Immature natural killer cell (primary cell): ENCODE measurements at regions not wholly inside any gene's neighbourhood (a gene's known extent, or its start where the extent isn't known, plus 50 kb on each side); places are given as distances from the start of the nearest gene placed in this dataset.
A peak's percentile ranks its signal among the peaks of the same experiment; 100 is the strongest.

Source experiments
- DNase-seq, 3 donors: peaks; one replicate each; pipeline ENCODE4 v3.0.0; 2022; ENCODE audit warnings: mixed read lengths in 1 of 3
- H3K27ac Mint-ChIP-seq, 6 donors: one replicate each; pipeline ENCODE4 v1.8.0; 2020; ENCODE audit warnings: mixed read lengths in 6 of 6, mild to moderate bottlenecking in 5 of 6, inconsistent platforms in 4 of 6, moderate library complexity in 3 of 6
- H3K27me3 Mint-ChIP-seq, 3 donors: one replicate each; pipeline ENCODE4 v1.8.0; 2020 to 2021; ENCODE audit warnings: low read depth in 3 of 3, mild to moderate bottlenecking in 3 of 3, mixed read lengths in 3 of 3, moderate library complexity in 3 of 3, inconsistent platforms in 1 of 3
- H3K36me3 Mint-ChIP-seq, 3 donors: one replicate each; pipeline ENCODE4 v1.8.0; 2020; ENCODE audit warnings: mixed read lengths in 3 of 3, inconsistent platforms in 2 of 3, mild to moderate bottlenecking in 2 of 3
- H3K4me1 Mint-ChIP-seq, 2 donors: one replicate each; pipeline ENCODE4 v1.8.0; 2020; ENCODE audit warnings: inconsistent platforms in 2 of 2, mild to moderate bottlenecking in 2 of 2, mixed read lengths in 2 of 2, moderate library complexity in 1 of 2
- H3K4me3 Mint-ChIP-seq, 5 donors: one replicate each; pipeline ENCODE4 v1.8.0; 2020; ENCODE audit warnings: mild to moderate bottlenecking in 5 of 5, mixed read lengths in 5 of 5, inconsistent platforms in 3 of 5, moderate library complexity in 3 of 5
- H3K9me3 Mint-ChIP-seq, 6 donors: one replicate each; pipeline ENCODE4 v1.8.0; 2020; ENCODE audit warnings: mild to moderate bottlenecking in 6 of 6, mixed read lengths in 6 of 6, inconsistent platforms in 4 of 6, moderate library complexity in 3 of 6

DNA sequence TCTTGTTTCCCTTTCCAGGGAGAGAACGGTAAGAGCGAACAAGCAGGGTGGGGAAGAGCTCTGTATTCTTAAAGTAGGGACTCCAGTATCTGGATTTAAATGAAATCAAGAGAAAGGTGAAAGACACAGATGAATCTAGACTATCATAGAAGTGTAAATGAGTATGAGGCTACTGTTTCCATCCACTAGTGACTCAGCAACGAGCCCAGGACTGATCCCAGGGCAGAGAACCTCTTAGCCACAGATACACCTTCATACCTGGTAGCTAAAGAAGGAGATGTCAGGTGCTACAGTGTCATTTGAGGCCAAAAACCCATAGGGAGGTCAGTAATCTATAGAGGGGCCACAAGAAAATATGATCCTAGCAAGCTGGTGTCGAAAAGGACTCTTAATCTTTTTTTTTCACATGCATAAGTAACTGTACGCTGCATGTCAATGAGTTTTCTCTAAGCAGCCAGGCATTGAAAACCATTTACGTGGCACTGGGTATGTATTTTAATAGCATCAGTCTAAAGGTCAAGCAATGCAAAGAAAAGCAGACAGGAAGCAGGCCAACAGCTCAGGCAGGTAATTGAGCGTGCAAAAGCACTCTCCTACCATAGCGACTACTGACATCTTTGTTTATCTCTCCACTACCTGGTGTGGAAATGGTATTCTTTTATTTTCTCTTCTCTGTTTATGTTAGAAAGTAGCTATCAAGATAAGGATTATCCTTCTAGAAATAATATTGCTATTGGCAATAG is 91.5 kb upstream of the EGR2 start:
- H3K36me3 Mint-ChIP-seq, result peaks cover 0 to 5% (median 0%) of the 10 kb centered on the region in 3 donors
- DNase-seq, result no peak
- no peak overlapping the region for H3K27ac Mint-ChIP-seq
- peaks cover 0 to 2% (median 0%) of the 10 kb centered on the region in 3 donors for H3K27me3 Mint-ChIP-seq
- H3K4me3 Mint-ChIP-seq, result no peak overlapping the region
- H3K4me1 Mint-ChIP-seq, result no peaks in the 10 kb centered on the region
- peaks cover 0 to 1% (median 0%) of the 10 kb centered on the region in 6 donors for H3K9me3 Mint-ChIP-seq

DNA sequence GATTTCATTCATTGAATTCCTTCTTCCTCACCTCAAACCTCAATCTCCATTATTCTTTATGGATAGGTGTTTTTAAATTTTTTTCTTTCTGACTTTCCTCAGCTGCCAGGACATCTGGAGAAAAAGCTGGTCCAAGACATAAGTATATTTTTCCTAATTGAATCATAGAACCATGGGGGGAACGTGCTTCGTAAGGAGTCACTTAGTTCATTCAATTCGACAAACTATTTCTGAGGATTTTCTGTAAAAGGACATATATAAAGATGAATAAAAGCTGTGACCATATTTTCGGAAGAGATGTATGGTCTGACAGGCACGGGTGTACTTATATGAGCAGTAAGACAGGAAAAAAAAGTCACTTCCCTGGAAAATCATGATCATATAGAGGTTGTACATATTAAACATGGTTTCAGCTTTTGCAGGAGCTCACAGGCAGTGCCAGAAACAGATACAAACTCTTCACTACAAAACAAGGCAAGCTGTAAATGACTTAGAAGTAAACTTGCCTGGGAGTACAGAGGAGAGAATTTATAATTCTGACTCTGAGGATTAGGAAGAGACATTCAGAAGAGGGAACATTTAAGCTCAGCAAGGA is 88.2 kb upstream of the EGR2 start:
- no peak overlapping the region for H3K27ac Mint-ChIP-seq
- DNase-seq, result no peak
- H3K36me3 Mint-ChIP-seq, result no peaks in the 10 kb centered on the region
- peaks cover 0 to 1% (median 0%) of the 10 kb centered on the region in 6 donors for H3K9me3 Mint-ChIP-seq
- H3K27me3 Mint-ChIP-seq, result peaks cover 2 to 3% (median 2%) of the 10 kb centered on the region in 3 donors
- H3K4me1 Mint-ChIP-seq, result no peaks in the 10 kb centered on the region
- no peak overlapping the region for H3K4me3 Mint-ChIP-seq

DNA sequence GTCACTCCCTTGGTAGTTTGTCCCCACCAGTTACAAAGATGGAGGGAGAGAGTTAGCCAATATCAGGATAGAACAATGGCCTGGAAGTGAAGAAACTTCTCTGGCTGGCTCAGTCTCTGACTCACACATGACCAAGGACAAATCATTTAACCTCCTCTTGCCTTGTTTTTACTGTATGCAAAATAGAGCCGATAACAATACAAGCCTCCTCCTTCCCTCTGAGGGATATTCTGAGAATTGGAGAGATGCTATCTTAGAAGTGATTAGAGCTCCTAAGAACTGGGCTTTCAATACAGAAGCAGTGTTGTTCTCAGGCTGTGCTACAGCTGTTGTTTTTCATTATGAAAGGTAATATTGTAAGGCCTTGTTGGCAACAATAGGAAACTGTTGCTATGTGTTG is 87.7 kb upstream of the EGR2 start:
- DNase-seq, result no peak
- Mint-ChIP-seq H3K4me1 (no peaks in the 10 kb centered on the region), H3K27ac (no peak overlapping the region), H3K9me3 (peaks cover 0 to 1% (median 0%) of the 10 kb centered on the region in 6 donors), H3K36me3 (no peaks in the 10 kb centered on the region), H3K4me3 (no peak overlapping the region), H3K27me3 (peaks cover 2 to 3% (median 2%) of the 10 kb centered on the region in 3 donors)

DNA sequence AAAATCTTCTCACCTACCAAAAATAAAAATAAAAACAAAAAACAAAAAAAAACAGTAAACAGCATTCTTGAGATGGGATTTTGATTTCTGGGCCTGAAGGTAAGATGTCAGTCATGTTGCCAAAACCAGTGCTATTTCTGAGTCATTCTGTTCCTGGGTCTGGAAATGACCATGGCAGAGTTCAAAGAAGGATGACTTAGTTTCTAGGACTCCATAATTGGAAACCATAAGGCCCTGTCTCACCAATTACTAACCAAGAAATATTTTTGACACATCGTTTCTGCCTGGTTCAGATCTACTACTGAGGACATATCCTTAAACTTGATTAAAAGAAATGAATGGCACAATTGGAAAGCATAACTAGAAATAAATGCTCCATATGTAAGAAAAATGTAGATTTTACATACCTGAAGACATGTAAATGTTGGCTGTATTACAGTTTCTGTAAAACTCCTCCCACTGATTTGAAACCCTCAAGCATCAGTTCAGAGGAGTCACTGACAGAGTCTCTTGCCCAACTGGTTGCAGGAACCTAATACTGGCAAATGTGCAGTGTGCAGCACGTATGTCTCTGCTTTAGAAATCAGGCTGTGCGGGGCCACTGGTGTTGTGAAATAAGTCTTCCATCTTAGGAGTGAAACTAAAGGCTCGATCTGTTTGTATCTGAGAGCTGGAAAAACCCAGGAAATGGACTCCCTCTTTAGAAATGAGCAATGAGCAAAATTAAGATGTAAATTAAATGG is 84.8 kb upstream of the EGR2 start:
- Mint-ChIP-seq H3K27me3 (peaks cover 0 to 4% (median 3%) of the 10 kb centered on the region in 3 donors), H3K9me3 (peaks cover 0 to 1% (median 0%) of the 10 kb centered on the region in 6 donors), H3K4me1 (no peaks in the 10 kb centered on the region), H3K27ac (no peak overlapping the region), H3K36me3 (no peaks in the 10 kb centered on the region), H3K4me3 (no peak overlapping the region)
- no peak for DNase-seq

DNA sequence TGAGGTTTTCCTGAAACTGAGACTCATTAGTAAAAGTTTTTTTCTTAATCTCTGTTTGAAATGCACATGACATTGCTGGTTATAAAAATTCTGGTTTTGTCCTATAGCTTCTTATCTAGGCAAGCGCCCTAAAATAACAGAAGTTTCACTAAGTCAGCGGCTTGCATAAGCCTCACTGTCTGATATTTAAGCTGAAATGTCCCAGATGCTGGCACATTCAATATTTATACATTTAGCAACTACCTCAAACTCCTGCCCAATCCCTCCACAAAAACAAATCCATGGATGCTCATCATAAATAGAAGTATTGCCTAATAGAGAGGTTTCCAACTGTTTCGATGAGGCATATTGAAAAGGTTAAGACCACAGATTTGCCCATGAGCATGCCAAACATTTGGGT is 83.1 kb upstream of the EGR2 start:
- peaks cover 0 to 4% (median 3%) of the 10 kb centered on the region in 3 donors for H3K27me3 Mint-ChIP-seq
- H3K9me3 Mint-ChIP-seq, result no peaks in the 10 kb centered on the region
- H3K27ac Mint-ChIP-seq, result no peak overlapping the region
- H3K4me1 Mint-ChIP-seq, result no peaks in the 10 kb centered on the region
- DNase-seq, result no peak
- no peaks in the 10 kb centered on the region for H3K36me3 Mint-ChIP-seq
- no peak overlapping the region for H3K4me3 Mint-ChIP-seq

DNA sequence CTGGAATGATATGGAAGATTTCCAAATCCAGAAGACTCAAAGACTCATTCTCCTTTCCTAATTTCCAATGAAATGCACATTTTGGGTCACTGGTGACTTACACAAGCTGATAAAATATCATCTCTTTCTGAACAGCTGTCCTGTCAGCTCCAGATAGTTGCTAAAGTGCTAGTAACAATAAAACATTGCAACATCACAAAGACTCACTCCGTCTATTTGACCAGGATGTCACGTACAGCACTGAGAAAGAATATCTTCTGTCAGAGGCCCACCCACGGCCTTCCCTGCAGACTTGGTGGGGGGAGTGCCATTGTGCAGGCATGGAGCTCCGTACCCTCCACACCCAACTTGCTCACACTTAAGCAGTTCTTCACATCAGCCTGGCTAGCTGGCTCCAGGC is 78.9 kb upstream of the EGR2 start:
- no peaks in the 10 kb centered on the region for H3K9me3 Mint-ChIP-seq
- no peaks in the 10 kb centered on the region for H3K36me3 Mint-ChIP-seq
- H3K4me3 Mint-ChIP-seq, result no peak overlapping the region
- no peaks in the 10 kb centered on the region for H3K4me1 Mint-ChIP-seq
- no peak overlapping the region for H3K27ac Mint-ChIP-seq
- H3K27me3 Mint-ChIP-seq, result peaks cover 0 to 3% (median 2%) of the 10 kb centered on the region in 3 donors
- DNase-seq, result no peak

DNA sequence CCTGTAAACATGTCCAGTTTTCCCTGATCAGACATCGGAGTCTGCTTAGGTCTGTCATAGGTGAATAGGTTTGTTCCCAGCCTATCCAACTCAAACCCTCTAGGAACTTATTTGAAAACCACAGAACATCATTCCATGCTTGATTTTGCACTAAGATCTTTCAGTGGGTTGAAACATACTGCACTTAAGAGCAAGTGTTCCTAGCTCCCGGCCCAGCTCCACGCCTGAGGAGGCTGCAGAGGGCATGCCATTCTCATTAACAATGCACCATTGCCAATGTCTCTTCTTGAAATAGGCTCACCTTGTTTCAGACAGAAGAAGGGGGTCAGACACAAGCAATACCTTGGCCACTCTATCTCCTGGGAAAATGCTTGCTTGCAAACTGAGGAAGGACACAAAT is 78.0 kb upstream of the EGR2 start:
- Mint-ChIP-seq H3K36me3 (no peaks in the 10 kb centered on the region), H3K27ac (no peak overlapping the region), H3K27me3 (peaks cover 0 to 5% (median 3%) of the 10 kb centered on the region in 3 donors), H3K9me3 (no peaks in the 10 kb centered on the region), H3K4me3 (no peak overlapping the region), H3K4me1 (no peaks in the 10 kb centered on the region)
- DNase-seq, result no peak

DNA sequence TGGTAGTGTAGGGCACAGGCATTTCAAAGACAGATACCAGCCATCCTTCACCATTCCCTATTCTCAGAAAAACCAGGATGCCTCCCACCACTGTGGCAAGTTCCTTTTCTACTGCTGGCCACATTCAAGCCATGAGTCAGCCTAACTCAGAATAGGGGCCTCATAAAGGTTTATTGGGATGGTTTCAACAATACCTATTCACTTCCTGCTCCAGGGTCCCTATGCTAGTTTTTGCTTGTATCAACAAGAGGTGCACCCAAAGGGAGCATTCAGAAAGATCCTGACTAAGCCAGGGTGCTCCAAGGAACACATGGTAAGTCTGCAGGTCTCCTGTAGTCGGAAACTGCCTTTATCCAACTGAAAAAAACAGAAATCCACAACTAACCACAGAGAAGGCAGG is 76.9 kb upstream of the EGR2 start:
- no peak overlapping the region for H3K27ac Mint-ChIP-seq
- H3K4me1 Mint-ChIP-seq, result no peaks in the 10 kb centered on the region
- H3K27me3 Mint-ChIP-seq, result peaks cover 0 to 3% (median 3%) of the 10 kb centered on the region in 3 donors
- H3K4me3 Mint-ChIP-seq, result no peak overlapping the region
- no peaks in the 10 kb centered on the region for H3K9me3 Mint-ChIP-seq
- no peak for DNase-seq
- H3K36me3 Mint-ChIP-seq, result no peaks in the 10 kb centered on the region

DNA sequence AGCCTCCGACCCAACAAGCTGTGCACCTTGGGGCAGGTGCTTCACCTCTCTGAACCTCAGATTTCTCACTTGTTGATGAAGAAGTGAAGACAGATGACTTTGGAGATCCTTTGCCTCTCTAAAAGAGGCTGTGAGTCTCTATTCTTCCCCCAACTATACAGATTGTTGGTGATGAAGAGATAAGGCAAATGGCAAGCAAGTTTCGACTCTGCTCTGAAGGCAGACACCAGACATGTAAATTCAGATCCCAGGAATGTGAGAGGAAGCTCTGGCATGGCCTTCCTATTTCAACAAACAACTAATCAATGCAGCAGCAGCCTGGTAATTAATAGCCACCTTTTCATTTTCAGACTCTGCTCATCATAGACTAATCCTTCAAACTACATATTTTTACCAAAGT is 74.2 kb upstream of the EGR2 start:
- Mint-ChIP-seq H3K27ac (no peak overlapping the region), H3K4me1 (no peaks in the 10 kb centered on the region), H3K9me3 (no peaks in the 10 kb centered on the region), H3K4me3 (no peak overlapping the region), H3K36me3 (no peaks in the 10 kb centered on the region), H3K27me3 (peaks cover 1 to 7% (median 5%) of the 10 kb centered on the region in 3 donors)
- DNase-seq, result no peak

DNA sequence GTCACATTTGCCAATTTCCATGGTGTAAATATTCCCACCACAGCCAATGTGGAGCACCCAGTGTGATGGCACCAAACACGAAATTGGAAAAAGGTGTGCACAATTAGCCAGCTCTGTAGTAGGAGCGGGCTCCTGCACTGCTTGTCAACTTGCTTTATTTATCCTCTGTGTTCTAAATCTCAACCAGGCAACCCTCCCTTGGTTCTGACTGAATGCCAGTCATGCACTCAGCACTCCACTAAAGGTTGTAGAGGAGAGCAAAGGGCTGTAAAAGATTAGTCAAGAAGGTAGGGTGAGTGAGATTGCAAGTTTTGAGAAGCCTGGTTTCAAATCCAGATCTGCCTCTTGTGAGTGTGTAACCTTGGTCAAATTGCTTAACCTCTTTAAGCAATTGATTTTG is 71.5 kb upstream of the EGR2 start:
- DNase-seq, result no peak
- Mint-ChIP-seq H3K36me3 (no peaks in the 10 kb centered on the region), H3K9me3 (no peaks in the 10 kb centered on the region), H3K27ac (no peak overlapping the region), H3K4me3 (no peak overlapping the region), H3K27me3 (peaks cover 3 to 13% (median 10%) of the 10 kb centered on the region in 3 donors), H3K4me1 (no peaks in the 10 kb centered on the region)

DNA sequence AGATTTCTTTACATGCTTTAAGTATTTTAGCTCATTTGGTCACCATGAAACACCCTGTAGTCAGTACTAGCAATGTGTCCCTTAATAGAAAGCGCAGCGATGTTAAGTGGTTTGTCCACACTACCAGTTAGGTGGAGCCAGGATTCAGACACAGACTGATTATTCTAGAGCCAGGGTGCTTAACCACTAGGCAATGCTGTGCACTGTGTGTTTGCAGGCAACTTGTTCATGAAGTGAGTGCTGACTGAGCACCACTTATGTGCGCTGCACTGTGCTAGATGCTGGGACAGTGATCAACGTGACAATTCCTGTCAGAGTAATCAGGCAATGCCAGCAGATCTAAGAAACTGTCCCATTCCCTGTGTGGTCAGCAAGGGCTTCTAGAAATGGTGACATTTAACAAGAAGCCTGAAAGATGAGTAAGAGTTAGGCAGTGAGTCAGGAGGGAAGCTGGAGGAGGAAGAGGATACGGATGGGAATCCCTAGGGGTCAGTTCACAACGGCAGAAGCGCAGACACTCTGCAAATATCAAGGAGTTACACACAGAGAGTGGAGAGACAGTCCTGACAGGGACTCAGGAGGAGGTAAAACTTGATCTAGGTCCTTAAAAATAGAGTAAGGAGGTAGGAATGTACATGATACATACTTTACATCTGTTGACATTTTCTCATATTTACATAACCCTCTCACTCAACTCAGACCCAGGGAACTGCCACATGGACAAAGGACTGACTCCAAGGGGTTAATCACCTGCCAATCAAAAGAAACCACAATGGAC is 69.7 kb upstream of the EGR2 start:
- H3K36me3 Mint-ChIP-seq, result no peaks in the 10 kb centered on the region
- H3K4me3 Mint-ChIP-seq, result no peak overlapping the region
- no peak for DNase-seq
- no peaks in the 10 kb centered on the region for H3K9me3 Mint-ChIP-seq
- peaks cover 5 to 13% (median 10%) of the 10 kb centered on the region in 3 donors for H3K27me3 Mint-ChIP-seq
- no peaks in the 10 kb centered on the region for H3K4me1 Mint-ChIP-seq
- H3K27ac Mint-ChIP-seq, result no peak overlapping the region

DNA sequence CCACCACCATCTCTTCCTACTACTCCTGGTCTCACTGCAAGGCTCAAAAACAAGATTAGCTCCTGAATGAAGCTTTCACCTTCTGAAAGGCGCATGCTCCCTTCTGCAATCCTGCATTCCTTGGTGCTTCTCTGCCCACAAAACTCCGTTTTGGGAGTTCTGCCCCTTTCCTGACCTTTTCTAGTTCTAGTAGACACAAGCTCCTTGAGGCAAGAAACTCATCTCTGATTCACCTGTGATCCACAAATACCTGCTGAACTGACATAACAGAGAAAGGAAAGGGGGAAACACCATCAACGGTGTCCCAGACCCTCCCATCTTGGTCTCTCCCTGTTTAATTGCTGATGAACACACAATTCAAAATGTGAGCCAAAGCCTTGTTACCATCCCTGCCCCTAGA is 64.0 kb upstream of the EGR2 start:
- Mint-ChIP-seq H3K4me3 (no peak overlapping the region), H3K9me3 (peaks cover 0 to 2% (median 0%) of the 10 kb centered on the region in 6 donors), H3K36me3 (peaks cover 0 to 3% (median 0%) of the 10 kb centered on the region in 3 donors), H3K27ac (peak overlapping the region in 1 of 6 donors; percentile 27), H3K4me1 (no peaks in the 10 kb centered on the region), H3K27me3 (peaks cover 6 to 9% (median 6%) of the 10 kb centered on the region in 3 donors)
- no peak for DNase-seq

DNA sequence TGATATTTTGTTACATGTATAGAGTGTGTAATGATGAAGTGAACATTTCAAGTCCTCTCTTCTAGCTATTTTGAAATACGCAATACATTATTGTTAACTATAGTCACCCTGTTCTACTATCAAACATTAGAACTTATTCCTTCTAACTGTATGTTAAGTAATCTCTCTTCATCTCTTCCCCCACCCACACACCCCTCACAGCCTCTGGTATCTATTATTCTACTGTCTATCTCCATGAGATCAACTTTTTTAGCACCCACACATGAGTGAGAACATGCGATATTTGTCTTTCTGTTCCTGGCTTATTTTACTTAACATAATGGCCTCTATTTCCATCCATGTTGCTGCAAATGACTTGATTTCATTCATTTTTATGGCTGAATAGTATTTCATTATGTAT is 57.7 kb upstream of the EGR2 start:
- DNase-seq, result no peak
- Mint-ChIP-seq H3K36me3 (peaks cover 0 to 4% (median 4%) of the 10 kb centered on the region in 3 donors), H3K9me3 (peaks cover 0 to 2% (median 0%) of the 10 kb centered on the region in 6 donors), H3K27ac (no peak overlapping the region), H3K4me3 (no peak overlapping the region), H3K27me3 (peaks cover 2 to 6% (median 3%) of the 10 kb centered on the region in 3 donors), H3K4me1 (no peaks in the 10 kb centered on the region)
